GM19395 (cell line): ENCODE measurements at regions not wholly inside any gene's neighbourhood (a gene's known extent, or its start where the extent isn't known, plus 50 kb on each side); places are given as distances from the start of the nearest gene placed in this dataset.
"Not testable (repeated sequence)": the region's sequence is repeated elsewhere in the genome, so short reads cannot be mapped to it uniquely, and the experiment has no call there.

Experiments
- ATAC-seq: cut with Tn5 transposase; IDR thresholded peaks from one replicate; pipeline ENCODE4 v1.9.1; 2021; ENCODE audit warnings: mild to moderate bottlenecking, moderate library complexity; ENCODE audit not compliant: unreplicated experiment

GRCh38 chr5:23103566-23103965 lies 250.4 kb upstream of the CDH12 start:
- no peak for ATAC-seq

- not testable (repeated sequence) for ATAC-seq
Measured at GRCh38 chr5:23095418-23095817, 242.3 kb upstream of the CDH12 start.

- ATAC-seq = no peak
Measured at GRCh38 chr5:23089286-23089685, 236.1 kb upstream of the CDH12 start.

- no peak for ATAC-seq
Measured at GRCh38 chr5:23084815-23085214, 231.7 kb upstream of the CDH12 start.

GRCh38 chr5:23072179-23072578 lies 219.0 kb upstream of the CDH12 start:
- no peak for ATAC-seq

- ATAC-seq = no peak
Measured at GRCh38 chr5:23071682-23072081, 218.5 kb upstream of the CDH12 start.

GRCh38 chr5:23064710-23065109 lies 211.6 kb upstream of the CDH12 start:
- no peak for ATAC-seq

GRCh38 chr5:23053846-23054245 lies 200.7 kb upstream of the CDH12 start:
- ATAC-seq = no peak

GRCh38 chr5:23042226-23042625 lies 189.1 kb upstream of the CDH12 start:
- no peak for ATAC-seq

- ATAC-seq = no peak
Measured at GRCh38 chr5:23035555-23036090, 182.5 kb upstream of the CDH12 start.

GRCh38 chr5:23033864-23034263 lies 180.7 kb upstream of the CDH12 start:
- no peak for ATAC-seq

- no peak for ATAC-seq
Measured at GRCh38 chr5:23029290-23029689, 176.1 kb upstream of the CDH12 start.

- no peak for ATAC-seq
Measured at GRCh38 chr5:23028445-23029021, 175.4 kb upstream of the CDH12 start.

- ATAC-seq = no peak
Measured at GRCh38 chr5:23027830-23028229, 174.7 kb upstream of the CDH12 start.

GRCh38 chr5:23027331-23027730 lies 174.2 kb upstream of the CDH12 start:
- no peak for ATAC-seq

- ATAC-seq = no peak
Measured at GRCh38 chr5:23026252-23027170, 173.4 kb upstream of the CDH12 start.

GRCh38 chr5:23025629-23026233 lies 172.6 kb upstream of the CDH12 start:
- no peak for ATAC-seq

GRCh38 chr5:23024470-23024869 lies 171.3 kb upstream of the CDH12 start:
- no peak for ATAC-seq

GRCh38 chr5:23014825-23015224 lies 161.7 kb upstream of the CDH12 start:
- ATAC-seq = no peak

- ATAC-seq = no peak
Measured at GRCh38 chr5:23014266-23014665, 161.1 kb upstream of the CDH12 start.

GRCh38 chr5:23013395-23013998 lies 160.4 kb upstream of the CDH12 start:
- no peak for ATAC-seq
